DND-41 (cell line): ENCODE measurements at regions not wholly inside any gene's neighbourhood (a gene's known extent, or its start where the extent isn't known, plus 50 kb on each side); places are given as distances from the start of the nearest gene placed in this dataset.

Experiments used
- ATAC-seq: fragments of 200-7000 bp; cut with Tn5 transposase; 3 replicates; pipeline ENCODE4 v1.9.1; 2021; ENCODE audit warnings: low read depth; ENCODE audit not compliant: insufficient read depth
- DNase-seq: peaks from one replicate; pipeline ENCODE4 v3.0.0-alpha.2; 2020
- H2AFZ ChIP-seq: 2 replicates; pipeline ENCODE4 v1.6.0; 2012; ENCODE audit warnings: low read depth, low read length
- H3K27ac ChIP-seq: 2 replicates; pipeline ENCODE4 v1.5.1; 2012; ENCODE audit warnings: low read length, inconsistent platforms
- H3K27me3 ChIP-seq: fragments of 200-600 bp; sonication (generic); 2 replicates; pipeline ENCODE4 v1.6.0; 2012; ENCODE audit warnings: low read length, mild to moderate bottlenecking, inconsistent platforms; ENCODE audit not compliant: insufficient read depth, poor library complexity
- H3K36me3 ChIP-seq: 2 replicates; pipeline ENCODE4 v1.5.1; 2012; ENCODE audit warnings: low read length, inconsistent platforms; ENCODE audit not compliant: insufficient read depth
- H3K4me1 ChIP-seq: 2 replicates; pipeline ENCODE4 v1.5.1; 2012; ENCODE audit warnings: mild to moderate bottlenecking, low read length; ENCODE audit not compliant: insufficient read depth
- H3K4me2 ChIP-seq: 2 replicates; pipeline ENCODE4 v1.6.0; 2012; ENCODE audit warnings: mild to moderate bottlenecking, moderate library complexity, low read length, inconsistent platforms; ENCODE audit not compliant: insufficient read depth
- H3K4me3 ChIP-seq, 2 experiments: fragments of 200-600 bp in 1 of 2; shearing (Covaris generic) in 1 of 2; 2 replicates each; pipeline ENCODE4 v1.5.1; 2012 to 2016; ENCODE audit warnings: inconsistent platforms in 2 of 2, low read length in 2 of 2, mild to moderate bottlenecking in 2 of 2, low read depth in 1 of 2, moderate library complexity in 1 of 2
- H3K79me2 ChIP-seq: 2 replicates; pipeline ENCODE4 v1.6.0; 2012; ENCODE audit warnings: low read length, inconsistent platforms; ENCODE audit not compliant: insufficient read depth
- H3K9ac ChIP-seq: 2 replicates; pipeline ENCODE4 v1.6.0; 2012; ENCODE audit warnings: low read depth, mild to moderate bottlenecking, inconsistent platforms, low read length, moderate library complexity
- H3K9me3 ChIP-seq: 2 replicates; pipeline ENCODE4 v1.5.1; 2012; ENCODE audit warnings: low read length, moderate library complexity, mild to moderate bottlenecking, inconsistent platforms; ENCODE audit not compliant: insufficient read depth, severe bottlenecking
- H4K20me1 ChIP-seq: 2 replicates; pipeline ENCODE4 v1.6.0; 2012; ENCODE audit warnings: low read length; ENCODE audit not compliant: insufficient read depth
- CTCF ChIP-seq: IDR thresholded peaks from 2 replicates; pipeline ENCODE4 v1.5.1; 2012; ENCODE audit warnings: borderline replicate concordance, low read length, moderate library complexity, mild to moderate bottlenecking; ENCODE audit not compliant: poor library complexity, severe bottlenecking; ENCODE audit errors: extremely low read depth
- EZH2 ChIP-seq: IDR thresholded peaks from 3 replicates; pipeline ENCODE4 v1.6.1; 2012; ENCODE audit warnings: borderline replicate concordance, low read depth, mild to moderate bottlenecking, moderate library complexity, low read length, inconsistent platforms; ENCODE audit not compliant: severe bottlenecking

GRCh38 chr6:126540161-126540560 is 200.2 kb downstream of the CENPW start:
- H3K4me3 ChIP-seq: no peak overlapping the region
- ATAC-seq: no peak
- no peak for TF ChIP-seq EZH2
- TF ChIP-seq CTCF: no peak

GRCh38 chr6:126541806-126542491 is 202.0 kb downstream of the CENPW start:
- H3K4me3 ChIP-seq: no peak overlapping the region
- TF ChIP-seq EZH2 (no peak), CTCF (no peak)
- H3K27me3 ChIP-seq: no peaks in the 10 kb centered on the region
- H3K4me2 ChIP-seq: no peak overlapping the region
- H4K20me1 ChIP-seq: no peaks in the 10 kb centered on the region
- H3K36me3 ChIP-seq: no peaks in the 10 kb centered on the region
- ATAC-seq: no peak
- no peaks in the 10 kb centered on the region for H3K9me3 ChIP-seq
- no peak overlapping the region for H3K27ac ChIP-seq
- H3K79me2 ChIP-seq: no peaks in the 10 kb centered on the region
- H2AFZ ChIP-seq: no peak overlapping the region
- no peak overlapping the region for H3K9ac ChIP-seq
- DNase-seq: no peak
- no peaks in the 10 kb centered on the region for H3K4me1 ChIP-seq

More at GRCh38 chr6:126540161-126540560, 200.2 kb downstream of the CENPW start:
- Histone ChIP-seq H3K27me3 (no peaks in the 10 kb centered on the region), H3K79me2 (no peaks in the 10 kb centered on the region), H3K4me1 (no peaks in the 10 kb centered on the region), H3K9me3 (no peaks in the 10 kb centered on the region), H3K27ac (no peak overlapping the region), H3K36me3 (no peaks in the 10 kb centered on the region), H2AFZ (no peak overlapping the region), H3K9ac (no peak overlapping the region), H3K4me2 (no peak overlapping the region), H4K20me1 (no peaks in the 10 kb centered on the region)
- no peak for DNase-seq

- Histone ChIP-seq H3K79me2 (no peaks in the 10 kb centered on the region), H3K4me1 (no peaks in the 10 kb centered on the region), H3K9ac (no peak overlapping the region), H3K27me3 (no peaks in the 10 kb centered on the region), H3K27ac (no peak overlapping the region), H2AFZ (no peak overlapping the region), H3K36me3 (no peaks in the 10 kb centered on the region), H3K4me3 (no peak overlapping the region), H3K9me3 (no peaks in the 10 kb centered on the region), H3K4me2 (no peak overlapping the region), H4K20me1 (no peaks in the 10 kb centered on the region)
- TF ChIP-seq CTCF (no peak), EZH2 (no peak)
- no peak for ATAC-seq
- DNase-seq: no peak
These were observed 206.7 kb downstream of the CENPW start for GRCh38 chr6:126546541-126547120.
